Endothelial cell of umbilical vein (primary cell): ENCODE measurements at regions not wholly inside any gene's neighbourhood (a gene's known extent, or its start where the extent isn't known, plus 50 kb on each side); places are given as distances from the start of the nearest gene placed in this dataset.

ENCODE experiments used
- BruUV-seq: library from RNA; stranded (reverse); fragments of 400-500 nt; replicated peaks from 2 replicates; lab custom pipeline; 2021; lab: Mats Ljungman, UMichigan
- CTCF ChIA-PET: fragments of 300-600, 350-600 bp; sonication (Branson Sonifier 250); formaldehyde crosslinking; loops from one replicate; lab custom pipeline; 2021; ENCODE audit warnings: antibody characterized with exemption, inconsistent platforms; lab: Charles Lee
- POLR2A ChIA-PET: fragments of 300-600, 350-600 bp; sonication (Branson Sonifier 250); formaldehyde crosslinking; loops from one replicate; lab custom pipeline; 2021; ENCODE audit warnings: antibody characterized with exemption, inconsistent platforms; lab: Charles Lee
- DNase-seq: peaks from one replicate; pipeline ENCODE4 v3.0.0-alpha.2; 2011; ENCODE audit warnings: low read depth, low spot score
- FAIRE-seq: peaks from 2 replicates; lab custom pipeline; 2011; peaks lifted over from hg19 to GRCh38; lab: Jason Lieb, UNC
- H2AFZ ChIP-seq: 2 replicates; pipeline ENCODE4 v1.6.0; 2012; ENCODE audit warnings: low read depth, low read length, control low read depth, inconsistent platforms
- H3K27ac ChIP-seq: 2 replicates; pipeline ENCODE4 v1.5.1; 2011; ENCODE audit warnings: low read depth, mild to moderate bottlenecking, control low read depth, low read length, moderate library complexity; ENCODE audit not compliant: insufficient read depth
- H3K27me3 ChIP-seq, 2 experiments: 2 replicates each; pipeline versions ENCODE4 v1.6.0 to v1.6.1; 2011; ENCODE audit warnings: low read length in 2 of 2, mixed read lengths in 1 of 2; ENCODE audit not compliant: control insufficient read depth in 2 of 2, insufficient read depth in 2 of 2
- H3K36me3 ChIP-seq, 2 experiments: 2 replicates in 1 of 2; 3 replicates in 1 of 2; pipeline ENCODE4 v1.5.1; 2011; ENCODE audit warnings: low read length in 2 of 2, mild to moderate bottlenecking in 1 of 2, moderate library complexity in 1 of 2; ENCODE audit not compliant: control insufficient read depth in 2 of 2, insufficient read depth in 2 of 2; ENCODE audit errors: extremely low read depth in 1 of 2
- H3K4me1 ChIP-seq: 3 replicates; pipeline ENCODE4 v1.5.1; 2011; ENCODE audit warnings: mild to moderate bottlenecking, low read length; ENCODE audit not compliant: control insufficient read depth, insufficient read depth; ENCODE audit errors: extremely low read depth
- H3K4me2 ChIP-seq: 2 replicates; pipeline ENCODE4 v1.6.1; 2011; ENCODE audit warnings: low read length, control low read depth, mixed read lengths; ENCODE audit not compliant: insufficient read depth
- H3K4me3 ChIP-seq, 3 experiments: fragments of 200-600 bp in 1 of 3; sonication (generic), shearing (Covaris generic) in 1 of 3; replicated peaks in 1 of 3; 2 replicates each; pipeline ENCODE4 v1.5.1; 2011 to 2016; ENCODE audit warnings: control low read depth in 3 of 3, low read length in 3 of 3, mild to moderate bottlenecking in 2 of 3, inconsistent platforms in 1 of 3, low read depth in 1 of 3, moderate library complexity in 1 of 3; ENCODE audit not compliant: insufficient read depth in 1 of 3
- H3K79me2 ChIP-seq: 2 replicates; pipeline ENCODE4 v1.6.0; 2012; ENCODE audit warnings: low read length, inconsistent platforms; ENCODE audit not compliant: control insufficient read depth, insufficient read depth
- H3K9ac ChIP-seq: replicated peaks from 2 replicates; pipeline ENCODE3; 2011; ENCODE audit warnings: low read length, control low read depth; ENCODE audit not compliant: insufficient read depth; ENCODE audit errors: extremely low read depth
- H3K9me1 ChIP-seq: replicated peaks from 3 replicates; pipeline ENCODE4 v1.6.0; 2011; ENCODE audit warnings: mild to moderate bottlenecking, low read length; ENCODE audit not compliant: control insufficient read depth, insufficient read depth; ENCODE audit errors: extremely low read depth
- H3K9me3 ChIP-seq: replicated peaks from 2 replicates; pipeline ENCODE4 v1.5.1; 2012; ENCODE audit warnings: low read length, inconsistent platforms; ENCODE audit not compliant: control insufficient read depth, insufficient read depth
- H4K20me1 ChIP-seq: replicated peaks from 2 replicates; pipeline ENCODE3; 2011; ENCODE audit warnings: mild to moderate bottlenecking, low read length; ENCODE audit not compliant: control insufficient read depth, insufficient read depth; ENCODE audit errors: extremely low read depth
- CTCF ChIP-seq, 2 donors: IDR thresholded peaks; 1 replicate in 1 of 2; 2 replicates in 1 of 2; pipeline ENCODE4 v1.5.1; 2011; ENCODE audit warnings: low read length in 2 of 2, mild to moderate bottlenecking in 2 of 2, moderate library complexity in 2 of 2, control low read depth in 1 of 2, inconsistent platforms in 1 of 2, low read depth in 1 of 2; ENCODE audit not compliant: insufficient read depth in 1 of 2; ENCODE audit errors: extremely low read depth in 1 of 2
- EZH2 ChIP-seq: IDR thresholded peaks from 2 replicates; pipeline ENCODE4 v1.6.1; 2012; ENCODE audit warnings: borderline replicate concordance, low read depth, mild to moderate bottlenecking, moderate library complexity, low read length, inconsistent platforms; ENCODE audit not compliant: severe bottlenecking
- FOS ChIP-seq: IDR thresholded peaks from 2 replicates; pipeline ENCODE4 v1.6.1; 2011; ENCODE audit warnings: mild to moderate bottlenecking, low read length, moderate library complexity, borderline replicate concordance; ENCODE audit not compliant: insufficient read depth
- GATA2 ChIP-seq: IDR thresholded peaks from 2 replicates; pipeline ENCODE4 v1.7.0; 2011; ENCODE audit warnings: low read depth, mild to moderate bottlenecking, moderate library complexity, mixed read lengths, low read length; ENCODE audit not compliant: insufficient read length, insufficient read depth
- JUN ChIP-seq: IDR thresholded peaks from 2 replicates; pipeline ENCODE4 v1.6.1; 2011; ENCODE audit warnings: borderline replicate concordance, low read depth; ENCODE audit not compliant: insufficient read length, insufficient read depth
- MAX ChIP-seq: IDR thresholded peaks from 2 replicates; pipeline ENCODE4 v1.6.1; 2011; ENCODE audit not compliant: insufficient read depth, insufficient read length
- MYC ChIP-seq: IDR thresholded peaks from one replicate; pipeline ENCODE4 v1.6.1; 2011; ENCODE audit warnings: mild to moderate bottlenecking, low read depth, low read length
- POLR2A ChIP-seq: IDR thresholded peaks from 2 replicates; pipeline ENCODE4 v1.6.1; 2012; ENCODE audit warnings: low read depth, mild to moderate bottlenecking, control low read depth, low read length
- POLR2AphosphoS5 ChIP-seq: IDR thresholded peaks from 2 replicates; pipeline ENCODE4 v1.6.1; 2012; ENCODE audit warnings: low read depth, mild to moderate bottlenecking, control low read depth, low read length, moderate library complexity; ENCODE audit not compliant: insufficient read depth
- dilution Hi-C: fragments of 300-500 bp; cut with MboI; formaldehyde crosslinking; loops from one replicate; pipeline ENCODE4 v1.15.0; 2019; ENCODE audit warnings: low sequenced_read_pairs; ENCODE audit not compliant: extremely low pct_ligation_motif_present
- intact Hi-C: fragments of 100-400 bp; cut with micrococcal nuclease; formaldehyde crosslinking; loops from one replicate; pipeline ENCODE4 v1.10.0; 2022

GRCh38 chr3:147152476-147152875 lies 253.9 kb downstream of the ZIC4 start:
- dilution Hi-C loops = no loop called here

GRCh38 chr3:147141516-147142288 lies 264.6 kb downstream of the ZIC4 start:
- H3K9ac ChIP-seq = no peak overlapping the region
- BruUV-seq = no TSS peak
- no peak for DNase-seq
- intact Hi-C loops = no loop called here
- dilution Hi-C loops = no loop called here
- H3K27ac ChIP-seq = no peak overlapping the region
- no peaks in the 10 kb centered on the region for H3K36me3 ChIP-seq
- H3K4me1 ChIP-seq = peaks cover 8% of the 10 kb centered on the region
- ChIA-PET POLR2A (no interaction called here), CTCF (interaction anchor here (0.6 to 2.3 kb wide), 8 partner anchors 11 to 503 kb away, joined by 3 to 7 read pairs (median 4); no protein-coding TSS in a partner anchor)
- H3K79me2 ChIP-seq = no peaks in the 10 kb centered on the region
- peak overlapping the region; percentile 58 for H3K4me2 ChIP-seq
- H3K4me3 ChIP-seq = no peak overlapping the region
- FAIRE-seq = no peak
- no peak overlapping the region for H2AFZ ChIP-seq
- TF ChIP-seq FOS (peak; percentile 23), JUN (no peak), MAX (no peak), POLR2A (no peak), EZH2 (no peak), POLR2AphosphoS5 (no peak), MYC (no peak), CTCF (IDR thresholded peaks at IDR 0.05; ENCODE audit: extremely low read depth in 1 of 2, insufficient read depth in 1 of 2, low read depth in 1 of 2, low read length in 2 of 2) (no peak), GATA2 (peak; percentile 45)
- H3K9me1 ChIP-seq = no peaks in the 10 kb centered on the region
- no peaks in the 10 kb centered on the region for H3K27me3 ChIP-seq
- peaks cover 2% of the 10 kb centered on the region for H4K20me1 ChIP-seq
- H3K9me3 ChIP-seq = no peaks in the 10 kb centered on the region

More at GRCh38 chr3:147152476-147152875, 253.9 kb downstream of the ZIC4 start:
- no TSS peak for BruUV-seq
- Histone ChIP-seq H3K27ac (no peak overlapping the region), H3K27me3 (no peaks in the 10 kb centered on the region), H3K79me2 (no peaks in the 10 kb centered on the region), H3K4me1 (no peaks in the 10 kb centered on the region), H3K9ac (no peak overlapping the region), H3K4me3 (no peak overlapping the region), H2AFZ (no peak overlapping the region), H3K9me1 (no peaks in the 10 kb centered on the region), H3K9me3 (no peaks in the 10 kb centered on the region), H3K4me2 (no peak overlapping the region), H4K20me1 (no peaks in the 10 kb centered on the region), H3K36me3 (no peaks in the 10 kb centered on the region)
- CTCF ChIA-PET = no interaction called here
- POLR2A ChIA-PET = no interaction called here
- DNase-seq (no peak), FAIRE-seq (no peak)
- TF ChIP-seq POLR2A = no peak
- intact Hi-C loops = no loop called here
